ENCODE measurements at regions not wholly inside any gene's neighbourhood (a gene's known extent, or its start where the extent isn't known, plus 50 kb on each side); places are given as distances from the start of the nearest gene placed in this dataset.

- no peak for DNase-seq (ENCODE audit: low read depth)
- no peak for TF ChIP-seq CTCF (IDR thresholded peaks at IDR 0.05; ENCODE audit: control insufficient read depth, insufficient read depth, low read depth, low read length, missing control alignments)
- no peak overlapping the region for H3K4me3 ChIP-seq (ENCODE audit: control insufficient read depth, low read depth, low read length)
Observed at GRCh38 chr4:1474126-1475090, 68.2 kb upstream of the NKX1-1 start.

GRCh38 chr4:1473718-1474117 lies 67.5 kb upstream of the NKX1-1 start:
- no peak overlapping the region for H3K4me3 ChIP-seq (ENCODE audit: control insufficient read depth, low read depth, low read length)
- no peak for DNase-seq (ENCODE audit: low read depth)
- no peak for TF ChIP-seq CTCF (IDR thresholded peaks at IDR 0.05; ENCODE audit: control insufficient read depth, insufficient read depth, low read depth, low read length, missing control alignments)

GRCh38 chr4:1472911-1473518 lies 66.8 kb upstream of the NKX1-1 start:
- DNase-seq (ENCODE audit: low read depth) = no peak
- no peak overlapping the region for H3K4me3 ChIP-seq (ENCODE audit: control insufficient read depth, low read depth, low read length)
- no peak for TF ChIP-seq CTCF (IDR thresholded peaks at IDR 0.05; ENCODE audit: control insufficient read depth, insufficient read depth, low read depth, low read length, missing control alignments)

GRCh38 chr4:1472148-1472797 lies 66.0 kb upstream of the NKX1-1 start:
- no peak for TF ChIP-seq CTCF (IDR thresholded peaks at IDR 0.05; ENCODE audit: control insufficient read depth, insufficient read depth, low read depth, low read length, missing control alignments)
- no peak overlapping the region for H3K4me3 ChIP-seq (ENCODE audit: control insufficient read depth, low read depth, low read length)
- no peak for DNase-seq (ENCODE audit: low read depth)

- H3K4me3 ChIP-seq (ENCODE audit: control insufficient read depth, low read depth, low read length) = no peak overlapping the region
- DNase-seq (ENCODE audit: low read depth) = no peak
- TF ChIP-seq CTCF (IDR thresholded peaks at IDR 0.05; ENCODE audit: control insufficient read depth, insufficient read depth, low read depth, low read length, missing control alignments) = no peak
Observed at GRCh38 chr4:1471443-1472147, 65.4 kb upstream of the NKX1-1 start.

GRCh38 chr4:1470816-1471442 lies 64.7 kb upstream of the NKX1-1 start:
- TF ChIP-seq CTCF (IDR thresholded peaks at IDR 0.05; ENCODE audit: control insufficient read depth, insufficient read depth, low read depth, low read length, missing control alignments) = no peak
- H3K4me3 ChIP-seq (ENCODE audit: control insufficient read depth, low read depth, low read length) = no peak overlapping the region
- no peak for DNase-seq (ENCODE audit: low read depth)
